ENCODE measurements at regions not wholly inside any gene's neighbourhood (a gene's known extent, or its start where the extent isn't known, plus 50 kb on each side); places are given as distances from the start of the nearest gene placed in this dataset.

GRCh38 chr2:146246002-146246735 lies 1598.7 kb upstream of the ACVR2A start:
- H3K27me3 Mint-ChIP-seq (ENCODE audit: insufficient read depth), result peaks cover 2% of the 10 kb centered on the region
- no peak for DNase-seq (ENCODE audit: low spot score)
- H3K9me3 Mint-ChIP-seq, result no peaks in the 10 kb centered on the region
- H3K27ac Mint-ChIP-seq, result no peak overlapping the region
- intact Hi-C loops (cut with micrococcal nuclease), result no loop called here
- H3K4me3 Mint-ChIP-seq, result no peak overlapping the region
- H3K4me1 Mint-ChIP-seq (ENCODE audit: low read depth), result no peaks in the 10 kb centered on the region
- no peaks in the 10 kb centered on the region for H3K36me3 Mint-ChIP-seq (ENCODE audit: low read depth)

DNA sequence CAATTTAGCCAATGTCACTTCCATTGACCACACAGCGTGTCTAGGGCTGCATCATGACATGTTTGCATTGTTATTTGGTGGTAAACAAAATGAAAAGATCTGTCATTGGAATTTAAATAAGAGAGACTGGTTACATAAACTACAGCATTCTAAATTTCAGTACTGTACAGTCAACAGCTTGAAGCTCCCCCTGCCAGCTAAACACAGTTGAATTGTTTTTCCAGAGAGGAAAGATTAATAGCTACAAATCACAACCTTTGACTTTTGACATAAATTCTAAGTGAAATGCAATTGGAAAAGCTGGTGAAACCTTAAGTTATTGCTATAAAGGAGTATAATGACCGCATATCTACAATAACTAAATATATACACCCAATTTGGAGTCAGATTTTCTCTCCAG lies 1600.0 kb upstream of the ACVR2A start:
- Mint-ChIP-seq H3K4me3 (no peak overlapping the region), H3K4me1 (ENCODE audit: low read depth) (no peaks in the 10 kb centered on the region), H3K36me3 (ENCODE audit: low read depth) (no peaks in the 10 kb centered on the region), H3K27me3 (ENCODE audit: insufficient read depth) (peaks cover 2% of the 10 kb centered on the region), H3K9me3 (no peaks in the 10 kb centered on the region), H3K27ac (no peak overlapping the region)
- no peak for DNase-seq (ENCODE audit: low spot score)
- intact Hi-C loops (cut with micrococcal nuclease), result no loop called here

GRCh38 chr2:146244131-146244530 lies 1600.7 kb upstream of the ACVR2A start:
- DNase-seq (ENCODE audit: low spot score), result no peak
- no peak overlapping the region for H3K27ac Mint-ChIP-seq
- no peaks in the 10 kb centered on the region for H3K36me3 Mint-ChIP-seq (ENCODE audit: low read depth)
- H3K9me3 Mint-ChIP-seq, result no peaks in the 10 kb centered on the region
- no peak overlapping the region for H3K4me3 Mint-ChIP-seq
- intact Hi-C loops (cut with micrococcal nuclease), result no loop called here
- H3K27me3 Mint-ChIP-seq (ENCODE audit: insufficient read depth), result peaks cover 2% of the 10 kb centered on the region
- H3K4me1 Mint-ChIP-seq (ENCODE audit: low read depth), result no peaks in the 10 kb centered on the region

DNA sequence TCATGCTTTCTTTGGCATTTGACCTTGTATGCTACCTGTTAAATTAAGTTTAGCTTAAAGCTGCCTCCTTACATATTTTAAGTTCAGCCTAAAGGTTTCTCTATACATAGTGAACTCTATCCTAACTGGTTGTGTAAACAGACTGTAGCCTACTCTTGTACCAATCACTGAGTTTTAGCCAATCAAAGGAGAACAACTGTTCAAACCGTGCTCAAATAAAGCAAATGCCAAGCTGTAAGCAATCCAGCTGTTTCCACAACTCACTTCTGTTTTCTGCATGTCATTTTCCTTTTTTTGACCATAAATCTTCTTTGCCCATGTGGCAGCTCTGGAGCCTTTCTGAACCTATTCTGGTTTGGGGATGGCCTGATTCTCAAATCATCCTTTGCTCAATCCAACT lies 1603.8 kb upstream of the ACVR2A start:
- intact Hi-C loops (cut with micrococcal nuclease), result no loop called here
- peaks cover 2% of the 10 kb centered on the region for H3K27me3 Mint-ChIP-seq (ENCODE audit: insufficient read depth)
- DNase-seq (ENCODE audit: low spot score), result no peak
- H3K36me3 Mint-ChIP-seq (ENCODE audit: low read depth), result no peaks in the 10 kb centered on the region
- H3K4me1 Mint-ChIP-seq (ENCODE audit: low read depth), result no peaks in the 10 kb centered on the region
- no peak overlapping the region for H3K4me3 Mint-ChIP-seq
- no peaks in the 10 kb centered on the region for H3K9me3 Mint-ChIP-seq
- H3K27ac Mint-ChIP-seq, result no peak overlapping the region

DNA sequence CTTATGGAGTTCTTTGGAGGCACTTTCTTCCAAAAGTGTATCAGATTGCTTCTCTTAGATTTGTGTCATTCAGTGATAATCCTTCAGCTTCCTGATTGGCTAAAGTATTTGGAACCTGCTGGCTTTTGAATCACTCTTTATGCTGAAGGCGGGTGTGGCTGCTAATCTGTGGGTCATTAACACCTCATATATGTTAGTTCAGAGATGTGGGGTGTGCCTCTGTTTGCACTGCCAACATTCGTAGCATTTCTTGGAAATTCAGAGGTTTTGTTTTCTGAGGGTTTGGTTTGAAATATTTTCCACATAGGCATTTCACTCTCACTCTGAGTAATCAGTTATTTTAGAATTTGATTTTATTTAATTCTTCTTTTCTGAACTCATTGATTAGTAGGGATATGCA lies 1604.4 kb upstream of the ACVR2A start:
- no peaks in the 10 kb centered on the region for H3K4me1 Mint-ChIP-seq (ENCODE audit: low read depth)
- intact Hi-C loops (cut with micrococcal nuclease), result no loop called here
- no peak overlapping the region for H3K4me3 Mint-ChIP-seq
- H3K27me3 Mint-ChIP-seq (ENCODE audit: insufficient read depth), result peaks cover 2% of the 10 kb centered on the region
- no peaks in the 10 kb centered on the region for H3K36me3 Mint-ChIP-seq (ENCODE audit: low read depth)
- no peak for DNase-seq (ENCODE audit: low spot score)
- H3K9me3 Mint-ChIP-seq, result no peaks in the 10 kb centered on the region
- H3K27ac Mint-ChIP-seq, result no peak overlapping the region

DNA sequence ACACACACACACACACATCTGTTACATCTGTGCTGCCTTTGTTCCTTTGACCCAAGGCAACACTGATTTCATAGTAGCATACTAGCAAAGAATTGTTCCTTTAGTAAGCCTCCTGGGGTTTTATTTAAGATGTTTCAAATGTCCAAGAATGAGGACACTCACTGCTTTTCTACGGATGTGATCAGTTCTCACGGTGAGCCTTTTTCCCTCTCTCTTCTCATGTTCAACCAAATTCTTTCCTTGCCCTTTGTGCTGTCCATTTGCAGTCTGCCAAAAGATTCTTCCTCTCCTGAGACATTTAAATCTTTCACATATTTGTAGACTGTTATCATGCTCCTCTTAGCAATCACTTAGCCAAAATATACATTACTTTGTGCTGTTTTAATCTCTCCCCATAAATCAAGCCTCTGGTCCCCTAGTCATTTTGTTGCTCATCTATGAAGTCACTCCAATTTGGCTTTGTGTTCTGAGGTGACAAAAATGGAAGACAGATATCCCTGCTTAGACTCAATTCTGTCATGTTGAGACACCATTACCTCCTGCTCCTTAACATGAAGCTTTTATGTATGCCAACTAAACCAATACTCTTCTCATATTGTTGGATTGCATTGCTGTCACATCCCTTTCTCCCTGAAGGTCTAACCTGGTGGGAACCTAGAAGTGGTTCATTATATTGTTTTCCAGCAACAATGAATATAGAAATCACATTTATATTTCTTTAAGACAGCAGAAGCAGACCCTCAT lies 1605.3 kb upstream of the ACVR2A start:
- no peak for DNase-seq (ENCODE audit: low spot score)
- intact Hi-C loops (cut with micrococcal nuclease), result no loop called here
- H3K36me3 Mint-ChIP-seq (ENCODE audit: low read depth), result no peaks in the 10 kb centered on the region
- no peaks in the 10 kb centered on the region for H3K9me3 Mint-ChIP-seq
- H3K4me3 Mint-ChIP-seq, result no peak overlapping the region
- no peaks in the 10 kb centered on the region for H3K4me1 Mint-ChIP-seq (ENCODE audit: low read depth)
- peaks cover 2% of the 10 kb centered on the region for H3K27me3 Mint-ChIP-seq (ENCODE audit: insufficient read depth)
- no peak overlapping the region for H3K27ac Mint-ChIP-seq

GRCh38 chr2:146238254-146238966 lies 1606.4 kb upstream of the ACVR2A start:
- H3K9me3 Mint-ChIP-seq, result no peaks in the 10 kb centered on the region
- H3K27ac Mint-ChIP-seq, result no peak overlapping the region
- peaks cover 2% of the 10 kb centered on the region for H3K27me3 Mint-ChIP-seq (ENCODE audit: insufficient read depth)
- no peaks in the 10 kb centered on the region for H3K36me3 Mint-ChIP-seq (ENCODE audit: low read depth)
- H3K4me3 Mint-ChIP-seq, result no peak overlapping the region
- DNase-seq (ENCODE audit: low spot score), result no peak
- intact Hi-C loops (cut with micrococcal nuclease), result no loop called here
- H3K4me1 Mint-ChIP-seq (ENCODE audit: low read depth), result no peaks in the 10 kb centered on the region

DNA sequence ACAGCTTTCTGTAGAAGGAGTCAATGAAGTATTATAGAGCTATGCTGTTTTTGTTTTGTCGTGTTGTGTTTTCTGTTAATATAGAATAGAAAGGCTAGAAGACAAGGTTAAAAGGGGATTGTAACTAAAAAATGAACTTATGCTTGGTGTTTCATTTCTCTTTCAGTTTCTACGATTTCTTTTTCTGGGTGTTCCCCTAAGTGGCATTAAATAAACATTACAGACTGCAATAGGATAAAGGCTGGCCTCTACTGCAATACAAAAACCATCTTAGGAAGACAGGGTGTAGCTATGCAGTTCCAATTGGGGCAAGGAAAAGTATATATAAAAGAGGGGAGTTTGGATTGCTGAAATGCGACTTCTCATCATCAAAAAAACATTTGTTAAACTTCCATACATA lies 1609.7 kb upstream of the ACVR2A start:
- no peak for DNase-seq (ENCODE audit: low spot score)
- Mint-ChIP-seq H3K4me1 (ENCODE audit: low read depth) (no peaks in the 10 kb centered on the region), H3K27ac (no peak overlapping the region), H3K27me3 (ENCODE audit: insufficient read depth) (no peaks in the 10 kb centered on the region), H3K9me3 (no peaks in the 10 kb centered on the region), H3K4me3 (no peak overlapping the region), H3K36me3 (ENCODE audit: low read depth) (no peaks in the 10 kb centered on the region)
- intact Hi-C loops (cut with micrococcal nuclease), result no loop called here

DNA sequence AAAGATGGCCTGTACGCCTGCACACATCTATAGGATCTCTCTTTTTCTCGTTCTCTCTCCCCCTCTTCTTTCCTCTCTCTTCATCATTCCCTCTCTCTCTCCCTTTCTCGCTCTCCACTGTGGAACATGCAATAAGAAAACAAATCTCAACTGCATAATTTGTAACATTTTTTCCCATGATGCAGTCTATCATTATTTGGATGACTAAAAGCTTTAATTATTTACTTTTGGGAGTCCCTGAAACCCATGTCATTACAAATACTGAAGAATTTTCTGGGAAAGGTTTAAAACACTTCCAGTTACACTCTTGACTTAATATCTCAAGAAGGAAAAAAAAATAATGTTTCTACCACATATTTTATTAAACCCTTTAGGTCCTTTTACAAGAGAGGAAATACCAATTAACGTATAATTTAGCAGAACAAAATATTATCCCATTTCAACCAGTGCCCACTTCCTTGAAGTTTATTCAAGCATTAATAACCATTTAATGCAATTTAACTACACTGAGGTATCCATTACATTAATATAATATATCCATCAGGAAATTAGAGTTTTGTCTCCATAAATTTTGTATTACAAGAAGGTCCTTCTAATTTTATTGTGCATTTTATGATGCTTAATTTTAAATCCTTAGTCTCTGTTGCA lies 1615.2 kb upstream of the ACVR2A start:
- no peaks in the 10 kb centered on the region for H3K36me3 Mint-ChIP-seq (ENCODE audit: low read depth)
- H3K9me3 Mint-ChIP-seq, result no peaks in the 10 kb centered on the region
- H3K27ac Mint-ChIP-seq, result no peak overlapping the region
- no peak for DNase-seq (ENCODE audit: low spot score)
- intact Hi-C loops (cut with micrococcal nuclease), result no loop called here
- no peak overlapping the region for H3K4me3 Mint-ChIP-seq
- H3K27me3 Mint-ChIP-seq (ENCODE audit: insufficient read depth), result no peaks in the 10 kb centered on the region
- no peaks in the 10 kb centered on the region for H3K4me1 Mint-ChIP-seq (ENCODE audit: low read depth)

DNA sequence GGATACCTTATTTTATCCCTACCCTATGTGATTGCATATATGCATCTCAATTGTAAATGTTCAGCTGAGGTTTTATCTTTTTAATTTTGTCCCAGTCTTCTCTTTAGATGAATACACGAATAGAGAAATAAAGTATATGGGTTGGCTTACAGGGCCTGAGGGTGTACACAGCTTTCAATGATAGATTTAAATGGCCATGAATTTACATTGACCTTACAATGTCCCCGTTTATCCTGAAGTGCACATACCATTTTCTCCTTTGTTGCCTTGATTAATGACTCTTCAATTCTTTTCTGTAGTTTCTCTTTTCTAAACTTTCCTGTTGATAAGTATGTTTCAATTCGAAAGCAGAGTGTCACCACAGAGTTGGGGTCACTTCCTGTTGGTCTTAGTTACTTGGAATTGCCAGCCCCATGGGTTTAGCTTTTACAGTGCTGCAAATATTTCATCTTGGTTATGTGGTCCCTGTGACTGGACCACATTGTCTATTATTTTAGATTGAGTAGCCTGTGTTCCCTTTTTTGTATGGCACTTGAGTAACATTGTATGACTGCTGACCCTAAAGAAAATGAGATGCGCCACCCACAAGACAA lies 1616.3 kb upstream of the ACVR2A start:
- H3K36me3 Mint-ChIP-seq (ENCODE audit: low read depth), result no peaks in the 10 kb centered on the region
- no peaks in the 10 kb centered on the region for H3K4me1 Mint-ChIP-seq (ENCODE audit: low read depth)
- H3K27ac Mint-ChIP-seq, result no peak overlapping the region
- intact Hi-C loops (cut with micrococcal nuclease), result no loop called here
- H3K4me3 Mint-ChIP-seq, result no peak overlapping the region
- no peak for DNase-seq (ENCODE audit: low spot score)
- no peaks in the 10 kb centered on the region for H3K9me3 Mint-ChIP-seq
- H3K27me3 Mint-ChIP-seq (ENCODE audit: insufficient read depth), result no peaks in the 10 kb centered on the region

DNA sequence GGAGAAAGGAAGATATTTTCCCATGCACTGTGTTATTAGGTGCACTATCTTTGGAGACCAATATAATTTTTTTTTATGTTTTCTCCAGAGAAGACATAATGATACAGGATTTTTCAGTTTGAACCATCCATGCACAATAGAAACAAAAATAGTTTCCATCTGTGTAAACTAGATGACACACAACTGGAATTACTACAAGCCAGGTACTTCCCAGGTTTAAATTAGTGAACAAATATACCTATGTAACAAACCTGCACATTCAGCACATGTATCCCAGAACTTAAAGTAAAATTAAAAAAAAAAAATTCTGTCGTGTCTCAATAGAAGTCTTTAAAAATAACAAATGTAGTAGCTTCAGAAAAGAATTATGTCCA lies 1616.8 kb upstream of the ACVR2A start:
- no peak for DNase-seq (ENCODE audit: low spot score)
- no peaks in the 10 kb centered on the region for H3K27me3 Mint-ChIP-seq (ENCODE audit: insufficient read depth)
- H3K4me1 Mint-ChIP-seq (ENCODE audit: low read depth), result no peaks in the 10 kb centered on the region
- intact Hi-C loops (cut with micrococcal nuclease), result no loop called here
- no peaks in the 10 kb centered on the region for H3K36me3 Mint-ChIP-seq (ENCODE audit: low read depth)
- no peaks in the 10 kb centered on the region for H3K9me3 Mint-ChIP-seq
- no peak overlapping the region for H3K4me3 Mint-ChIP-seq
- no peak overlapping the region for H3K27ac Mint-ChIP-seq

DNA sequence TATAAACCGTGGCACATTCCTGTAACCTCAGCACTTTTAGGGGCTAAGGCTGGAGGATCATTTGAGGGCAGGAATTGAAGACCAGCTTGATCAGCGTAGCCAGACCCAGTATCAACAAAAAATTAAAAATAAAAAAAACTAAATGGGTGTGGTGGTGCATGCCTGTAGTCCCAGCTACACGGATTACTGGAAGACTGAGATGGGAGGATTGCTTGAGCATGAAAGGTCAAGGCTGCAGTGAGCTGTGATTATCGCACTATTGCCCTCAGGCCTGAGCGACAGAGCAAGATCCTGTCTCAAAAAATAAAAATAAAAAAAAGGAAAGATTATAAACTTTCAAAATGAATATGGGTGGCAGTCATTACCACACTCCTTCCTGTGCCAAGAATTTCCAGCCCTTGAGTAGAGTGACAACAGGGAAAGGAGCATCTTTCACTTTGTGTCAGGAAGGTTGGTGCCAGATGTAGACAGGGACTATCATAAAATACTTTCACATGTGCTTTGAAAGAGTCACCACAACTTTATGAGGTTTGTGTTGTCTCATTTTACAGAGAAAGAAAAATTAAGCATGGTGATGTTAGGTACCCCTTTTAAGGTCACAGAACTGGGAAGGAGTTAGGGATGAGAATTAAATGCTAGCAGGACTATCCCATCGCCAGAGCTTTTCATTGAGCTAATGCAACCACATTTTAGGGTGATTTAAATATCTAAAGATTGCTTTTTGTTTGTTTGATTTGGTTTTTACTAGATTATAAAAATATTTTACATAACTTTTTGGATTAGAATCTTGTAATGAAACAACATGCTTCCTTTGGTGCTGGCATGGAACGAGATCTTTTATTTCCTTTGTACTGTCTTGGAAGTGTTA lies 1617.4 kb upstream of the ACVR2A start:
- Mint-ChIP-seq H3K36me3 (ENCODE audit: low read depth) (no peaks in the 10 kb centered on the region), H3K9me3 (no peaks in the 10 kb centered on the region), H3K27ac (no peak overlapping the region), H3K27me3 (ENCODE audit: insufficient read depth) (no peaks in the 10 kb centered on the region), H3K4me3 (no peak overlapping the region), H3K4me1 (ENCODE audit: low read depth) (no peaks in the 10 kb centered on the region)
- no peak for DNase-seq (ENCODE audit: low spot score)
- intact Hi-C loops (cut with micrococcal nuclease), result no loop called here

Data from activated T-helper 1 cell treated with anti-CD3 and anti-CD28 coated beads, Interleukin-12 subunit alpha, Interleukin-12 subunit beta, Interleukin-2, Interleukin-4 antibody, amounts not matched to agents 30 ng/mL and 10 ng/mL and 1 ng/mL, durations not matched to agents 14 hours and 24 hours and 36 hours (primary cell).